Caco-2 (cell line): ENCODE measurements at regions not wholly inside any gene's neighbourhood (a gene's known extent, or its start where the extent isn't known, plus 50 kb on each side); places are given as distances from the start of the nearest gene placed in this dataset.

Experiments used
- BruUV-seq: library from RNA; stranded (reverse); fragments of 400-500 nt; replicated peaks from 2 replicates; lab custom pipeline; 2021; lab: Mats Ljungman, UMichigan
- CTCF ChIA-PET: fragments of 300-600 bp; sonication (Branson Sonifier 250); formaldehyde crosslinking; loops from one replicate; lab custom pipeline; 2022; ENCODE audit warnings: antibody characterized with exemption; lab: Charles Lee
- POLR2A ChIA-PET: fragments of 300-600 bp; sonication (Branson Sonifier 250); formaldehyde crosslinking; loops from one replicate; lab custom pipeline; 2022; ENCODE audit warnings: antibody characterized with exemption; lab: Charles Lee
- DNase-seq, 2 experiments: peaks; one replicate each; pipeline versions ENCODE4 v3.0.0 to v3.0.0-alpha.2; 2020 to 2022
- H3K27me3 ChIP-seq: replicated peaks from 2 replicates; pipeline ENCODE4 v1.6.0; 2011; ENCODE audit warnings: low read length; ENCODE audit not compliant: control insufficient read depth, insufficient read depth
- H3K36me3 ChIP-seq: 2 replicates; pipeline ENCODE4 v1.5.1; 2011; ENCODE audit warnings: low read length; ENCODE audit not compliant: control insufficient read depth, insufficient read depth
- H3K4me1 ChIP-seq: fragments of 250-450 bp; sonication (Bioruptor Pico); 2 replicates; pipeline ENCODE4 v1.5.1; 2020; ENCODE audit warnings: mild to moderate bottlenecking
- H3K4me3 ChIP-seq: 2 replicates; pipeline ENCODE4 v1.5.1; 2011; ENCODE audit warnings: low read depth, mild to moderate bottlenecking, control low read depth, low read length
- H3K9me3 ChIP-seq: fragments of 250-450 bp; sonication (Bioruptor Pico); 2 replicates; pipeline ENCODE4 v1.5.1; 2020; ENCODE audit warnings: mild to moderate bottlenecking, moderate library complexity
- H3K27ac Mint-ChIP-seq: one replicate; pipeline ENCODE4 v1.8.0; 2022; ENCODE audit warnings: mixed read lengths; ENCODE audit not compliant: unreplicated experiment
- H3K27me3 Mint-ChIP-seq: one replicate; pipeline ENCODE4 v1.8.0; 2022; ENCODE audit warnings: mixed read lengths; ENCODE audit not compliant: insufficient read depth, unreplicated experiment
- H3K36me3 Mint-ChIP-seq: one replicate; pipeline ENCODE4 v1.8.0; 2022; ENCODE audit warnings: mild to moderate bottlenecking, mixed read lengths; ENCODE audit not compliant: insufficient read depth, unreplicated experiment
- H3K4me1 Mint-ChIP-seq: one replicate; pipeline ENCODE4 v1.8.0; 2022; ENCODE audit warnings: low read depth, mixed read lengths; ENCODE audit not compliant: unreplicated experiment
- H3K4me3 Mint-ChIP-seq: one replicate; pipeline ENCODE4 v1.8.0; 2022; ENCODE audit warnings: mild to moderate bottlenecking, moderate library complexity, mixed read lengths; ENCODE audit not compliant: unreplicated experiment
- H3K9me3 Mint-ChIP-seq: one replicate; pipeline ENCODE4 v1.8.0; 2022; ENCODE audit warnings: mixed read lengths; ENCODE audit not compliant: unreplicated experiment
- CTCF ChIP-seq, 2 experiments: fragments of 200-600 bp in 1 of 2; IDR thresholded peaks; 1 replicate in 1 of 2; 2 replicates in 1 of 2; pipeline versions ENCODE4 v1.5.1 to v1.8.0; 2011 to 2022; ENCODE audit warnings: antibody characterized with exemption in 1 of 2, control low read depth in 1 of 2, inconsistent platforms in 1 of 2, low read depth in 1 of 2, low read length in 1 of 2, mild to moderate bottlenecking in 1 of 2, moderate library complexity in 1 of 2; ENCODE audit not compliant: insufficient read depth in 1 of 2, severe bottlenecking in 1 of 2, unreplicated experiment in 1 of 2
- intact Hi-C: fragments of 100-400 bp; cut with micrococcal nuclease; formaldehyde crosslinking; loops from one replicate; pipeline ENCODE4 v1.10.0; 2022; ENCODE audit not compliant: unreplicated experiment

GRCh38 chr3:5750091-5750490, 562.6 kb downstream of the EDEM1 start:
- no peaks in the 10 kb centered on the region for H3K36me3 ChIP-seq
- TF ChIP-seq CTCF (IDR thresholded peaks at IDR 0.05; ENCODE audit: insufficient read depth in 1 of 2, low read depth in 1 of 2, low read length in 1 of 2, severe bottlenecking in 1 of 2, unreplicated experiment in 1 of 2): no peak
- no peak overlapping the region for H3K4me3 ChIP-seq
- H3K4me1 ChIP-seq: no peaks in the 10 kb centered on the region
- DNase-seq: no peak
- H3K27me3 Mint-ChIP-seq: peaks cover 15% of the 10 kb centered on the region
- no TSS peak for BruUV-seq
- intact Hi-C loops: no loop called here
- CTCF ChIA-PET: no interaction called here
- H3K4me1 Mint-ChIP-seq: no peaks in the 10 kb centered on the region
- H3K27me3 ChIP-seq: no peaks in the 10 kb centered on the region
- POLR2A ChIA-PET: no interaction called here
- H3K9me3 Mint-ChIP-seq: no peaks in the 10 kb centered on the region
- H3K4me3 Mint-ChIP-seq: no peak overlapping the region
- H3K27ac Mint-ChIP-seq: no peak overlapping the region
- no peaks in the 10 kb centered on the region for H3K36me3 Mint-ChIP-seq
- no peaks in the 10 kb centered on the region for H3K9me3 ChIP-seq

DNA sequence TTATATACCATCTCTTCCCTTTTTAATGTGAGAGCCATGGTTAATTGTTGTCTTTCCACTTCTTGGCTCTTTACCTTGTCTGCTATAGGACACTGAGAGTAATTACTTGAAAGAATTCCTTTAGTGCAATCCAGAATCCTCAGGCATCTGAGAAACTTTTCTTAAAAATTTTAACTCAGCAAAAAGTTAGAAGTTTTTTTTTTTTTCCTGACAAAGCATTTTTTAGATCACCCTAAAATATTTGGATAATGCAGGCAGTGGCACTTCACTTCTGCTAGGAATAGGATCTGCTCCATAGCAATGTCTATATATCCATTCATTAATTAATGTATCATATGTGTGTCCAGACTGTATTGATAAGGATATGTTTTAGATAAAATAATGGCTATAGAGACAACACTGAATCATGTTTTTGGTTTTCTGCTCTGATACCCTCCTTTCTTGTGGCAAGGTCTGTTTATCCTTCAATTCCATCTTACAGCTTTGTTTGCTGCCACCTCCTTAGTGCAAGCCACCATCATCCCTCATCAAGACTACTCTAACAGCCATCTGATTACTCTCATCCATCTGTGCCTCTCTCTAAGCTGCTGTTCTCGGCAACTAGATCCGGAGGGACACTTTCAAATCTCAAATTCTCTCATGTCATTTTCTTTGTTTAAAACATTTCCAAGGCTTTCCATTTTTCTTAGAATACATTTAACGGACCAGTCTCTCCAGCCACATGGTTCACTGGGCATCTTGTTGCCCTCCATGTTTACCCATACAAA, 563.5 kb downstream of the EDEM1 start:
- Histone ChIP-seq H3K36me3 (no peaks in the 10 kb centered on the region), H3K27me3 (no peaks in the 10 kb centered on the region), H3K4me3 (no peak overlapping the region), H3K4me1 (no peaks in the 10 kb centered on the region), H3K9me3 (no peaks in the 10 kb centered on the region)
- TF ChIP-seq CTCF (IDR thresholded peaks at IDR 0.05; ENCODE audit: insufficient read depth in 1 of 2, low read depth in 1 of 2, low read length in 1 of 2, severe bottlenecking in 1 of 2, unreplicated experiment in 1 of 2): no peak
- no peak overlapping the region for H3K27ac Mint-ChIP-seq
- ChIA-PET POLR2A (no interaction called here), CTCF (no interaction called here)
- no peaks in the 10 kb centered on the region for H3K36me3 Mint-ChIP-seq
- peaks cover 15% of the 10 kb centered on the region for H3K27me3 Mint-ChIP-seq
- no peaks in the 10 kb centered on the region for H3K4me1 Mint-ChIP-seq
- BruUV-seq: no TSS peak
- DNase-seq: no peak
- intact Hi-C loops: no loop called here
- no peak overlapping the region for H3K4me3 Mint-ChIP-seq
- H3K9me3 Mint-ChIP-seq: no peaks in the 10 kb centered on the region

- DNase-seq: no peak
- Mint-ChIP-seq H3K9me3 (no peaks in the 10 kb centered on the region), H3K4me1 (no peaks in the 10 kb centered on the region), H3K27ac (no peak overlapping the region), H3K27me3 (peaks cover 10% of the 10 kb centered on the region), H3K4me3 (no peak overlapping the region), H3K36me3 (no peaks in the 10 kb centered on the region)
- ChIA-PET CTCF (no interaction called here), POLR2A (no interaction called here)
- Histone ChIP-seq H3K27me3 (no peaks in the 10 kb centered on the region), H3K4me3 (no peak overlapping the region), H3K9me3 (no peaks in the 10 kb centered on the region), H3K4me1 (no peaks in the 10 kb centered on the region), H3K36me3 (no peaks in the 10 kb centered on the region)
- no TSS peak for BruUV-seq
- TF ChIP-seq CTCF (IDR thresholded peaks at IDR 0.05; ENCODE audit: insufficient read depth in 1 of 2, low read depth in 1 of 2, low read length in 1 of 2, severe bottlenecking in 1 of 2, unreplicated experiment in 1 of 2): no peak
- intact Hi-C loops: no loop called here
Measured at GRCh38 chr3:5754602-5755001, 567.1 kb downstream of the EDEM1 start.
